WTC11 (cell line): ENCODE measurements at regions not wholly inside any gene's neighbourhood (a gene's known extent, or its start where the extent isn't known, plus 50 kb on each side); places are given as distances from the start of the nearest gene placed in this dataset.

Experiments used
- ATAC-seq: fragments of 200-7000 bp; cut with Tn5 transposase; 2 replicates; pipeline ENCODE4 v1.10.0; 2021; ENCODE audit warnings: mild to moderate bottlenecking, moderate library complexity
- CTCF ChIA-PET: fragments of 300-600 bp; sonication (Branson Sonifier 250); formaldehyde crosslinking; loops from one replicate; lab custom pipeline; 2021; ENCODE audit warnings: antibody characterized with exemption; lab: Charles Lee
- POLR2A ChIA-PET: fragments of 350-600 bp; sonication (Branson Sonifier 250); formaldehyde crosslinking; loops from one replicate; lab custom pipeline; 2021; ENCODE audit warnings: antibody characterized with exemption; lab: Charles Lee
- DNase-seq: peaks from one replicate; pipeline ENCODE4 v3.0.0; 2021; ENCODE audit warnings: low spot score
- H3K27ac Mint-ChIP-seq: 2 replicates; pipeline ENCODE4 v1.8.0; 2021; ENCODE audit warnings: mixed read lengths
- H3K27me3 Mint-ChIP-seq: 2 replicates; pipeline ENCODE4 v1.8.0; 2021; ENCODE audit warnings: low read depth, mild to moderate bottlenecking, moderate library complexity, mixed read lengths
- H3K36me3 Mint-ChIP-seq: 2 replicates; pipeline ENCODE4 v1.8.0; 2021; ENCODE audit warnings: mixed read lengths
- H3K4me1 Mint-ChIP-seq: 2 replicates; pipeline ENCODE4 v1.8.0; 2022; ENCODE audit warnings: mixed read lengths
- H3K4me3 Mint-ChIP-seq: 2 replicates; pipeline ENCODE4 v1.8.0; 2021; ENCODE audit warnings: mild to moderate bottlenecking, moderate library complexity, mixed read lengths
- H3K9me3 Mint-ChIP-seq: 2 replicates; pipeline ENCODE4 v1.8.0; 2021; ENCODE audit warnings: mixed read lengths
- CBFB ChIP-seq: sonication (generic); formaldehyde crosslinking; IDR thresholded peaks from 2 replicates; pipeline ENCODE4 v1.8.1; 2022; ENCODE audit warnings: mild to moderate bottlenecking, low read depth, missing genetic modification reagents
- CREB1 ChIP-seq: sonication (generic); formaldehyde crosslinking; IDR thresholded peaks from 2 replicates; pipeline ENCODE4 v1.8.0; 2023; ENCODE audit warnings: mild to moderate bottlenecking, missing genetic modification reagents
- FOXP1 ChIP-seq: sonication (generic); formaldehyde crosslinking; IDR thresholded peaks from 2 replicates; pipeline ENCODE4 v1.8.0; 2022; ENCODE audit warnings: missing genetic modification reagents, mild to moderate bottlenecking, moderate library complexity, borderline replicate concordance
- GRHL2 ChIP-seq: fragments of 250-450 bp; sonication (Bioruptor Pico); IDR thresholded peaks from 2 replicates; pipeline ENCODE4 v1.8.0; 2022; ENCODE audit warnings: mild to moderate bottlenecking, moderate library complexity; ENCODE audit not compliant: insufficient replicate concordance, severe bottlenecking
- JUN ChIP-seq: sonication (generic); formaldehyde crosslinking; IDR thresholded peaks from 2 replicates; pipeline ENCODE4 v1.8.0; 2023; ENCODE audit warnings: mild to moderate bottlenecking, missing genetic modification reagents
- MXD4 ChIP-seq: fragments of 250-450 bp; sonication (Bioruptor Pico); IDR thresholded peaks from 2 replicates; pipeline ENCODE4 v1.8.0; 2021; ENCODE audit warnings: mild to moderate bottlenecking, moderate library complexity, borderline replicate concordance
- NFYB ChIP-seq: sonication (generic); formaldehyde crosslinking; conservative IDR thresholded peaks from 2 replicates; pipeline ENCODE4 v1.8.0; 2022; ENCODE audit warnings: low read depth, missing genetic modification reagents
- NR3C1 ChIP-seq: sonication (generic); formaldehyde crosslinking; conservative IDR thresholded peaks from 2 replicates; pipeline ENCODE4 v1.8.1; 2023; ENCODE audit warnings: low read depth, mild to moderate bottlenecking, missing genetic modification reagents
- RORB ChIP-seq: fragments of 250-450 bp; sonication (Bioruptor Pico); IDR thresholded peaks from 2 replicates; pipeline ENCODE4 v1.9.0; 2021; ENCODE audit warnings: mild to moderate bottlenecking
- TCF7 ChIP-seq: sonication (generic); formaldehyde crosslinking; IDR thresholded peaks from 2 replicates; pipeline ENCODE4 v1.8.0; 2022; ENCODE audit warnings: mild to moderate bottlenecking, low read depth, missing genetic modification reagents, moderate library complexity
- ZNF263 ChIP-seq: sonication (generic); formaldehyde crosslinking; IDR thresholded peaks from 2 replicates; pipeline ENCODE4 v1.8.1; 2022; ENCODE audit warnings: low read depth, mild to moderate bottlenecking, moderate library complexity, missing genetic modification reagents
- TF ChIP-seq, protein P1 (sequence below): sonication (generic); formaldehyde crosslinking; IDR thresholded peaks from 2 replicates; pipeline ENCODE4 v1.8.1; 2022; ENCODE audit warnings: mild to moderate bottlenecking, moderate library complexity, missing genetic modification reagents
- TF ChIP-seq, protein P2 (sequence below): sonication (generic); formaldehyde crosslinking; IDR thresholded peaks from 2 replicates; pipeline ENCODE4 v1.8.1; 2022; ENCODE audit warnings: low read depth, mild to moderate bottlenecking, moderate library complexity, missing genetic modification reagents, borderline replicate concordance
- TF ChIP-seq, protein P3 (sequence below): sonication (generic); formaldehyde crosslinking; IDR thresholded peaks from 2 replicates; pipeline ENCODE4 v1.8.0; 2022; ENCODE audit warnings: mild to moderate bottlenecking, missing genetic modification reagents
- TF ChIP-seq, protein P4 (sequence below): sonication (generic); formaldehyde crosslinking; IDR thresholded peaks from 2 replicates; pipeline ENCODE4 v1.8.1; 2022; ENCODE audit warnings: low read depth, missing genetic modification reagents, borderline replicate concordance
- TF ChIP-seq, protein P5 (sequence below): sonication (generic); formaldehyde crosslinking; IDR thresholded peaks from 2 replicates; pipeline ENCODE4 v1.8.0; 2022; ENCODE audit warnings: missing genetic modification reagents
- TF ChIP-seq, protein P6 (sequence below): sonication (generic); formaldehyde crosslinking; IDR thresholded peaks from 2 replicates; pipeline ENCODE4 v1.8.1; 2022; ENCODE audit warnings: missing genetic modification reagents, borderline replicate concordance

DNA sequence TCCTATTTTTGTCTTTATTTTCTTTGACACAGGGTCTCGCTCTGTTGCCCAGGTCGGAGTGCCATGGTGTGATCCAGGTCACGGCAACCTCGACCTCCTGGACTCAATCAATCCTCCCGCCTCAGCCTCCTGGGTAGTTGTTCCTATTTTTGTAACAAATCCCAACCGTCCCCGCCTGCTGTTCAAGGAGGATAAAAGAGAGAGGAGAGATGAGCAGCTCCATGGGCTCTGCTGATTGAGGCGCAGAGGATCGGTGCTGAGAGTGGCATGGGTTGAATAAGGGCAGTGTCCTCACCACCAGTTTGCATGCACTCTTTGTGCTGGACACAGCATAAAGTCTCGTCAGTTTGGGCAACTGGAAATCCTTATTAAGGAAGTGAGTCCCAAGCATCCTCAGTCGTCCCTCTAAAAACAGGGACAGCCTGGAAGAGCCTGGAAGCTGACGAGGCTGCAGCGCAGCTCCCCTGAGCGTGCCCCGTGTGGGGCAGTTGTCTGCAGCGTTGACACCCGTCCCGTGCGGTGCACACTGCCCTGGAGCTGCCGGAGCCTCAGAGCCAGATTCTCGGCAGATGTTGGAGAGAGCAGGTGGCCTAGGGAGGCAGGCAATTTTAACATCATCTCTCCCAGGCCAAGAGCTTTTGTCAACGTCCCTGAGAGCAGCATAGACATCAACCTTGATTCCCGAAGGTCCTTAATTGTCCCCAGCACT lies 404.2 kb upstream of the RNF32 start:
- H3K9me3 Mint-ChIP-seq, result peaks cover 36% of the 10 kb centered on the region
- no peak for TF ChIP-seq RORB (CRISPR knock-in tag)
- no peak for TF ChIP-seq NR3C1 (CRISPR knock-in tag)
- TF ChIP-seq, protein P1, sequence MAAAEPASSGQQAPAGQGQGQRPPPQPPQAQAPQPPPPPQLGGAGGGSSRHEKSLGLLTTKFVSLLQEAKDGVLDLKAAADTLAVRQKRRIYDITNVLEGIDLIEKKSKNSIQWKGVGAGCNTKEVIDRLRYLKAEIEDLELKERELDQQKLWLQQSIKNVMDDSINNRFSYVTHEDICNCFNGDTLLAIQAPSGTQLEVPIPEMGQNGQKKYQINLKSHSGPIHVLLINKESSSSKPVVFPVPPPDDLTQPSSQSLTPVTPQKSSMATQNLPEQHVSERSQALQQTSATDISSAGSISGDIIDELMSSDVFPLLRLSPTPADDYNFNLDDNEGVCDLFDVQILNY, result no peak
- TF ChIP-seq, protein P2, sequence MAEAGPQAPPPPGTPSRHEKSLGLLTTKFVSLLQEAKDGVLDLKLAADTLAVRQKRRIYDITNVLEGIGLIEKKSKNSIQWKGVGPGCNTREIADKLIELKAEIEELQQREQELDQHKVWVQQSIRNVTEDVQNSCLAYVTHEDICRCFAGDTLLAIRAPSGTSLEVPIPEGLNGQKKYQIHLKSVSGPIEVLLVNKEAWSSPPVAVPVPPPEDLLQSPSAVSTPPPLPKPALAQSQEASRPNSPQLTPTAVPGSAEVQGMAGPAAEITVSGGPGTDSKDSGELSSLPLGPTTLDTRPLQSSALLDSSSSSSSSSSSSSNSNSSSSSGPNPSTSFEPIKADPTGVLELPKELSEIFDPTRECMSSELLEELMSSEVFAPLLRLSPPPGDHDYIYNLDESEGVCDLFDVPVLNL (CRISPR knock-in tag), result no peak
- TF ChIP-seq MXD4 (CRISPR knock-in tag), result no peak
- no peak for TF ChIP-seq CBFB (CRISPR knock-in tag)
- TF ChIP-seq NFYB (CRISPR knock-in tag), result no peak
- TF ChIP-seq, protein P3, sequence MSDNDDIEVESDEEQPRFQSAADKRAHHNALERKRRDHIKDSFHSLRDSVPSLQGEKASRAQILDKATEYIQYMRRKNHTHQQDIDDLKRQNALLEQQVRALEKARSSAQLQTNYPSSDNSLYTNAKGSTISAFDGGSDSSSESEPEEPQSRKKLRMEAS (CRISPR knock-in tag), result no peak
- TF ChIP-seq, protein P4, sequence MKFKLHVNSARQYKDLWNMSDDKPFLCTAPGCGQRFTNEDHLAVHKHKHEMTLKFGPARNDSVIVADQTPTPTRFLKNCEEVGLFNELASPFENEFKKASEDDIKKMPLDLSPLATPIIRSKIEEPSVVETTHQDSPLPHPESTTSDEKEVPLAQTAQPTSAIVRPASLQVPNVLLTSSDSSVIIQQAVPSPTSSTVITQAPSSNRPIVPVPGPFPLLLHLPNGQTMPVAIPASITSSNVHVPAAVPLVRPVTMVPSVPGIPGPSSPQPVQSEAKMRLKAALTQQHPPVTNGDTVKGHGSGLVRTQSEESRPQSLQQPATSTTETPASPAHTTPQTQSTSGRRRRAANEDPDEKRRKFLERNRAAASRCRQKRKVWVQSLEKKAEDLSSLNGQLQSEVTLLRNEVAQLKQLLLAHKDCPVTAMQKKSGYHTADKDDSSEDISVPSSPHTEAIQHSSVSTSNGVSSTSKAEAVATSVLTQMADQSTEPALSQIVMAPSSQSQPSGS (CRISPR knock-in tag), result no peak
- TF ChIP-seq, protein P5, sequence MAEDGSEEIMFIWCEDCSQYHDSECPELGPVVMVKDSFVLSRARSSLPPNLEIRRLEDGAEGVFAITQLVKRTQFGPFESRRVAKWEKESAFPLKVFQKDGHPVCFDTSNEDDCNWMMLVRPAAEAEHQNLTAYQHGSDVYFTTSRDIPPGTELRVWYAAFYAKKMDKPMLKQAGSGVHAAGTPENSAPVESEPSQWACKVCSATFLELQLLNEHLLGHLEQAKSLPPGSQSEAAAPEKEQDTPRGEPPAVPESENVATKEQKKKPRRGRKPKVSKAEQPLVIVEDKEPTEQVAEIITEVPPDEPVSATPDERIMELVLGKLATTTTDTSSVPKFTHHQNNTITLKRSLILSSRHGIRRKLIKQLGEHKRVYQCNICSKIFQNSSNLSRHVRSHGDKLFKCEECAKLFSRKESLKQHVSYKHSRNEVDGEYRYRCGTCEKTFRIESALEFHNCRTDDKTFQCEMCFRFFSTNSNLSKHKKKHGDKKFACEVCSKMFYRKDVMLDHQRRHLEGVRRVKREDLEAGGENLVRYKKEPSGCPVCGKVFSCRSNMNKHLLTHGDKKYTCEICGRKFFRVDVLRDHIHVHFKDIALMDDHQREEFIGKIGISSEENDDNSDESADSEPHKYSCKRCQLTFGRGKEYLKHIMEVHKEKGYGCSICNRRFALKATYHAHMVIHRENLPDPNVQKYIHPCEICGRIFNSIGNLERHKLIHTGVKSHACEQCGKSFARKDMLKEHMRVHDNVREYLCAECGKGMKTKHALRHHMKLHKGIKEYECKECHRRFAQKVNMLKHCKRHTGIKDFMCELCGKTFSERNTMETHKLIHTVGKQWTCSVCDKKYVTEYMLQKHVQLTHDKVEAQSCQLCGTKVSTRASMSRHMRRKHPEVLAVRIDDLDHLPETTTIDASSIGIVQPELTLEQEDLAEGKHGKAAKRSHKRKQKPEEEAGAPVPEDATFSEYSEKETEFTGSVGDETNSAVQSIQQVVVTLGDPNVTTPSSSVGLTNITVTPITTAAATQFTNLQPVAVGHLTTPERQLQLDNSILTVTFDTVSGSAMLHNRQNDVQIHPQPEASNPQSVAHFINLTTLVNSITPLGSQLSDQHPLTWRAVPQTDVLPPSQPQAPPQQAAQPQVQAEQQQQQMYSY (CRISPR knock-in tag), result no peak
- TF ChIP-seq, all 79 proteins: peak for 0
- Mint-ChIP-seq H3K27me3 (no peaks in the 10 kb centered on the region), H3K4me1 (no peaks in the 10 kb centered on the region), H3K27ac (no peak overlapping the region), H3K4me3 (no peak overlapping the region), H3K36me3 (peaks cover 29% of the 10 kb centered on the region)
- DNase-seq (no peak), ATAC-seq (no peak)
- CTCF ChIA-PET, result no interaction called here
- POLR2A ChIA-PET, result no interaction called here

DNA sequence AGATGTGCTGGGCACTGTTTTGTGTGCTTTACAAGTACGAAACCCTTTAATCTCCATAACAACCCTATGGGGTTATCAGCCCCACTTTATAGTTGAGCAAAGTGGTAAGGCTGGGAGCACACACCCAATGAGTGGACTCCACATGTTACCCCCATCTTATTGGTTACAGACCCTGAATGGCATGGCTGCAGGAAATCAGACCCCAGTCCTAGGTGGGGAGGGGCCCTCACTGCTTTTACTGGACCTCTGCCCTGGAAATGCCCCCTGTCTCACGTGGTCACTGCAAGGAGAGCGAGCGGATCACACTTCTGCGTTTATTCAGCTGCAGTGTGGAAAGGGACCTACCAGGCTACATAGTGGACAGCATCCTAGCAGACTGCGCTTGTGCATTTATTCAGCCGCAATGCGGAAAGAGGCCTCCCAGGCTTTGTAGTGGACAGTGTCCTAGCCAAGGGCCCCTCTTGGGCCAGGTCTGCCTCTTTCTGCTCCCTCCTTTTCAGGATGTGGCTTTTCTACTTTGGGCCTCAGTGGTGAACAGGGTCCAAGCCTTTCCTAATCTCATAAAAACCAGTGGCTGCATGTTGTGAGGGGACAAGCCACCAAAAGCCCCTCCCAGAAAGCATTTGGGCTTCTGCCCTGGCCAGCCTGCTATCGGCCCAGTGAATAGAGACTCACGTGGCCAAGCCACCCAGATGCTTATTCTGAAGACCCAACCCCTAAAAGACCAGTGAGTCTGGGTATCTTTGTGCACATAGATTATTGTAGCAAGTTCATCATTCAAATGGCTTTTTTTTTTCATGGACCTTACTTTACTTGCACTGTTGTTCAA lies 405.7 kb upstream of the RNF32 start:
- ATAC-seq (no peak), DNase-seq (no peak)
- ChIA-PET POLR2A (no interaction called here), CTCF (no interaction called here)
- Mint-ChIP-seq H3K9me3 (peaks cover 35% of the 10 kb centered on the region), H3K4me1 (no peaks in the 10 kb centered on the region), H3K27me3 (peaks cover 3% of the 10 kb centered on the region; the same call in 1 of the 2 replicates), H3K4me3 (no peak overlapping the region), H3K27ac (no peak overlapping the region), H3K36me3 (peaks cover 26% of the 10 kb centered on the region)
- TF ChIP-seq, protein P2 (CRISPR knock-in tag), result no peak
- TF ChIP-seq, protein P6, sequence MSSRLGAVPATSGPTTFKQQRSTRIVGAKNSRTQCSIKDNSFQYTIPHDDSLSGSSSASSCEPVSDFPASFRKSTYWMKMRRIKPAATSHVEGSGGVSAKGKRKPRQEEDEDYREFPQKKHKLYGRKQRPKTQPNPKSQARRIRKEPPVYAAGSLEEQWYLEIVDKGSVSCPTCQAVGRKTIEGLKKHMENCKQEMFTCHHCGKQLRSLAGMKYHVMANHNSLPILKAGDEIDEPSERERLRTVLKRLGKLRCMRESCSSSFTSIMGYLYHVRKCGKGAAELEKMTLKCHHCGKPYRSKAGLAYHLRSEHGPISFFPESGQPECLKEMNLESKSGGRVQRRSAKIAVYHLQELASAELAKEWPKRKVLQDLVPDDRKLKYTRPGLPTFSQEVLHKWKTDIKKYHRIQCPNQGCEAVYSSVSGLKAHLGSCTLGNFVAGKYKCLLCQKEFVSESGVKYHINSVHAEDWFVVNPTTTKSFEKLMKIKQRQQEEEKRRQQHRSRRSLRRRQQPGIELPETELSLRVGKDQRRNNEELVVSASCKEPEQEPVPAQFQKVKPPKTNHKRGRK (CRISPR knock-in tag), result no peak
- TF ChIP-seq ZNF263 (CRISPR knock-in tag), result no peak
- TF ChIP-seq GRHL2 (CRISPR knock-in tag), result no peak
- TF ChIP-seq, protein P5 (CRISPR knock-in tag), result no peak
- no peak for TF ChIP-seq FOXP1
- TF ChIP-seq CREB1, result no peak
- TF ChIP-seq TCF7 (CRISPR knock-in tag), result no peak
- no peak for TF ChIP-seq JUN (CRISPR knock-in tag)
